ENCODE measurements at regions not wholly inside any gene's neighbourhood (a gene's known extent, or its start where the extent isn't known, plus 50 kb on each side); places are given as distances from the start of the nearest gene placed in this dataset.
"Not testable (repeated sequence)": the region's sequence is repeated elsewhere in the genome, so short reads cannot be mapped to it uniquely, and the experiment has no call there.

DNA sequence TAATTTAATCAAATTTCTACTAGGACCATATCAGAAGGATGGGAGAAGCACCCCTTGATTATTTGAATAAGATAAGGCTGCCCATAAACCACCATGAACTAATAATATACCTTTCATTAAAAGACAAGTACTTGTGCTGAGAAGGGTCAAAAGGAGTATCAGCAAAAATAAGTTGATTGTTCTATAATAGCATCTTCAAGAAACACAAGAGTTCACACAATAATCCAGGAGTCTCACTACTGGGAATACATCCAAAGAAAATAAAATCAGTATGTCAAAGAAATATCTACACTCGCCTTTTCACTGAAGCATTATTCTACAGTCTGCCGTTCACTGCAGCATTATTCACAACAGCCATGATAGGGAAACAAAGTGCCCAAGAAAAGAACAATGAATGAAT, 1310.1 kb upstream of the PCDH9 start:
- Mint-ChIP-seq H3K36me3 (ENCODE audit: low read depth) (no peaks in the 10 kb centered on the region), H3K27ac (no peak overlapping the region), H3K9me3 (peaks cover 1% of the 10 kb centered on the region), H3K4me3 (no peak overlapping the region), H3K27me3 (ENCODE audit: insufficient read depth) (no peaks in the 10 kb centered on the region), H3K4me1 (ENCODE audit: low read depth) (no peaks in the 10 kb centered on the region)
- DNase-seq (ENCODE audit: low spot score), result no peak
- intact Hi-C loops (cut with micrococcal nuclease), result no loop called here

DNA sequence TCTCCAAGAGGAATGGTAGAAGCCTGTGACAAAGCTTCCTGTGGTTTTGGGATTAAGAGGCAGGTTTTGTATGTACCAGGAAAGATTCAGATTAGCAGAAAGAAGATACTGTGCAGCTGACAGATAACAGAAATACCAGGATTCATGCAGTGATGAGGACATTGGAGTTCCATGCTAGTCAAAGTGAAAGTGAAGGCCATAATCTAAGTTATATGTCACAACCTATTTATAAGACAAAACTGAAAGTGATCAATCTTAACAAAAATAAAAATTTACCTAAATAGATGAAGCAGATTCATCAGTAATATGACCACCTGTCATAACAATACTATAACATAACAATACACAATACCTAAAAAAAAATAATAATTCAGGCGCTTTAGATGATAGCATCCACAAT, 1305.2 kb upstream of the PCDH9 start:
- Mint-ChIP-seq H3K27me3 (ENCODE audit: insufficient read depth) (no peaks in the 10 kb centered on the region), H3K36me3 (ENCODE audit: low read depth) (no peaks in the 10 kb centered on the region), H3K27ac (no peak overlapping the region), H3K4me3 (no peak overlapping the region), H3K9me3 (peaks cover 9% of the 10 kb centered on the region), H3K4me1 (ENCODE audit: low read depth) (no peaks in the 10 kb centered on the region)
- DNase-seq (ENCODE audit: low spot score), result no peak
- intact Hi-C loops (cut with micrococcal nuclease), result no loop called here

DNA sequence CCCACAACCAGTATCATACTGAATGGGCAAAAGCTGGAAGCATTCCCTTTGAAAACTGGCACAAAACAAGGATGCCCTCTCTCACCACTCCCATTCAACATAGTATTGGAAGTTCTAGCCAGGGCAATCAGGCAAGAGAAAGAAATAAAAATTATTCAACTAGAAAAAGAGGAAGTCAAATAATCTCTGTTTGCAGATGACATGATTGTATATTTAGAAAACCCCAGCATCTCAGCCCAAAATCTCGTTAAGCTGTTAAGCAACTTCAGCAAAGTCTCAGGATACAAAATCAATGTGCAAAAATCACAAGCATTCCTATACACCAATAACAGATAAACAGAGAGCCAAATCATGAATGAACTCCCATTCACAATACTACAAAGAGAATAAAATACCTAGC, 1297.0 kb upstream of the PCDH9 start:
- H3K4me1 Mint-ChIP-seq (ENCODE audit: low read depth); H3K4me3 Mint-ChIP-seq; H3K27me3 Mint-ChIP-seq (ENCODE audit: insufficient read depth); H3K36me3 Mint-ChIP-seq (ENCODE audit: low read depth); intact Hi-C loops (cut with micrococcal nuclease); H3K27ac Mint-ChIP-seq; DNase-seq (ENCODE audit: low spot score): not testable (repeated sequence)
- peaks cover 37% of the 10 kb centered on the region for H3K9me3 Mint-ChIP-seq

DNA sequence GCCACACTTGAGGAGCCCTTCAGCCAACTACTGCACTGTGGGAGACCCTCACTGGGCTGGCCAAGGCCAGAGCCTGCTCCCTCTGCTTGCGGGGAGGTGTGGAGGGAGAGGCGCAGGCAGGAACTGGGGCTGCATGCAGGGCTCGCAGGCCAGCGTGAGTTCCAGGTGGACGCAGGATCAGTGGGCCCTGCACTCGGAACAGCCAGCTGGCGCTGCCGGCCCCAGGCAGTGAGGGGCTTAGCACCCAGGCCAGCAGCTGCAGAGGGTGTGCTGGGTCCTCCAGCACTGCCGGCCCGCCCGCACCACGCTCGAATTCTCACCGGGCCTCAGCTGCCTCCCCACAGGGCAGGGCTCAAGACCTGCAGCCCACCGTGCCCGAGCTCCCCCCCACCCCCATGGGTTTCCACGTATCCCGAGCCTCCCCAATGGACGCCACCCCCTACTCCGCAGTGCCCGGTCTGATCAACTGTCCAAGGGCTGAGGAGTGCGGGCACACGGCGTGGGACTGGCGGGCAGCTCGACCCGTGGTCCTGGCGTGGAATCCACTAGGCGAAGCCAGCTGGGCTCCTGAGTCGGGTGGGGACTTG, 1293.8 kb upstream of the PCDH9 start:
- Mint-ChIP-seq H3K27me3 (ENCODE audit: insufficient read depth) (no peaks in the 10 kb centered on the region), H3K4me3 (no peak overlapping the region), H3K9me3 (peaks cover 37% of the 10 kb centered on the region), H3K4me1 (ENCODE audit: low read depth) (no peaks in the 10 kb centered on the region), H3K36me3 (ENCODE audit: low read depth) (no peaks in the 10 kb centered on the region), H3K27ac (no peak overlapping the region)
- intact Hi-C loops (cut with micrococcal nuclease), result no loop called here
- DNase-seq (ENCODE audit: low spot score), result no peak

DNA sequence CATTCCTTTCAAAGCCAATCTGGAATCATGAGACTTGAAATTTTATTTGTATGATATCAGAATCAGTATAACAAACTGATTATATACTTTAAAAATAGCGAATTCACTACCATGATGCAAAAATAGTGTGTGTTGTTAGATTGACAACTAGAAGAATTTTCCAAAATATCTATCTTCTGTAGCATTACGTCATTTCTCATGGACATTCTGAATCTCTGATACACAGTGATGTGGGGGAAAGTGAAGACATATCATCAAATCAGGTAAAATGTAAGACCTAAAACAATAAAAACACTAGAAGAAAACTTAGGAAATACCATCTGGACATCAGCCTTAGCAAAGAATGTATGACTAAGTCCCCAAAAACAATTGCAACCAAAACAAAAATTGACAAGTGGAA, 1292.0 kb upstream of the PCDH9 start:
- intact Hi-C loops (cut with micrococcal nuclease), result no loop called here
- Mint-ChIP-seq H3K4me3 (no peak overlapping the region), H3K9me3 (peaks cover 26% of the 10 kb centered on the region), H3K27me3 (ENCODE audit: insufficient read depth) (no peaks in the 10 kb centered on the region), H3K36me3 (ENCODE audit: low read depth) (no peaks in the 10 kb centered on the region), H3K4me1 (ENCODE audit: low read depth) (no peaks in the 10 kb centered on the region), H3K27ac (no peak overlapping the region)
- no peak for DNase-seq (ENCODE audit: low spot score)

DNA sequence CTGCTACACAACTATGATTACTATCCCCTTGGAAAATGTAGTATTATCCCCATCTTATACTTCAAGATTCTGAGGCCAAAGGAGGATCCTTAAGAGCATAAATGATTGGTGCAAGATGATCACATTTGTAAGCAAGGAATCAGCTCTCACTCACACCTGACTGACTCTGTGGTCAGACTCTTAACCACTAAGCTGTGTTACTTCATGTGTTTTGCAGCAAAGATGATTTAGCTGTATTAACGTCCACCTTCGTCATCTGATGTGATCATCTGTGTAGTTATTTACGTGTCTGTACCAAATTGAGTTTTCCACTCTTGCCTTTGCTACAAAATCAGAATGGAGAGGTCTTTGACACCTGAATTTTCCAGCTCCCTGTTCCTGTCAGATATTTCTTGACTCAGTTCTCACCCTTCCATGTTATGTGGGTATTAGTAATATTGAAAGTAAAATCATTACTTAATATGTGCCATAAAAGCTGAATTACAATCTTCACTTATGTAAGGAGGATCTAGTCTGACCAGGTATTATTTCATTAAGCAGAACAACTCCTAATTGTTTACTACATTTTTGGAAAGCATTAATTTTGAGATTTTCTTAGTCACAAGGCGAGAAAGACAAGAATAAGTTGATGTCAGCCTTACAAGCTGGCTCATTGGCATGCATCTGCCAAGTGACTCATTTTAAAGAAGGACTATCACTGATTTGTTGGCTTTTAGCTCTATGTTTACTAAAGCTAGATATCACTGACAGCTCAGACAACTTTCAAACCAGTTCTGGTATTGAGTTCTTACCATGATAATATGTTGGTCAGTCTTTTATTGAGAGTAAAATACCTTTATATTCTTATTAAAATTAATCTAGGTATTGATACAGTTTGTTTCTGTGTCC, 1279.8 kb upstream of the PCDH9 start:
- H3K9me3 Mint-ChIP-seq, result peaks cover 5% of the 10 kb centered on the region

DNA sequence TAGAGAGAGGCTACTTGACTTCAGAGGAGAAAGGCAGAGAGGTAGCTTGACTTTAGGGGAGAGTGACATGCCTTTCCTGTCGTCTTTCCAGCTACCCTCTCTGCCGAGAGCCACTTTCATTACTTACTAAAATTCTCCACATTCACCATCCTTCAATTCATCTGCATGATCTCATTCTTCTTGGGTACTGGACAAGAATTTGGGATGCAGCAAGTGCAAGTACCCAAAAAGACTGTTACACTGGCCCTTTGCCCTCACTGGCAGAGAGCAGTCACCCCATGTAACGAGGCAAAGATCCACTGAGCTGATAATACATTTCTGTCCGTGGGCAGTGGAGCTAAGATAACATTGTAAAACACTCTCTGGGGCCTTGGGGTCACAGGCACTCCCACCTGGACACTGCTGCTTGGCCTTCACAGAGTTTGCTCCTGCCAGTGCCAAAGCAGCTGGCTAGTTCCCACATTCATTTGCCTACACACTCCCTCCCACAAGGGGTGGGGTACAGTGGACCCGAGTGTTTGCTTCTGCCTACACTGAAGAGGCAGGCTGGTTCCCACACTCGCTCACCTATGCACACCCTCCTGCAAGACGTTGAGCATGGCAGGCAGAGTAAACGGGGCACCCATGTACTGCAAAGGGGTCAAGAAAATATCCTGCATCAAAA, 1276.9 kb upstream of the PCDH9 start:
- Mint-ChIP-seq H3K4me1 (ENCODE audit: low read depth) (no peaks in the 10 kb centered on the region), H3K27ac (no peak overlapping the region), H3K27me3 (ENCODE audit: insufficient read depth) (no peaks in the 10 kb centered on the region), H3K4me3 (no peak overlapping the region), H3K36me3 (ENCODE audit: low read depth) (no peaks in the 10 kb centered on the region), H3K9me3 (peaks cover 5% of the 10 kb centered on the region)
- no peak for DNase-seq (ENCODE audit: low spot score)
- intact Hi-C loops (cut with micrococcal nuclease), result no loop called here

More for the DNA sequence above, 1279.8 kb upstream of the PCDH9 start:
- H3K27me3 Mint-ChIP-seq (ENCODE audit: insufficient read depth), result no peaks in the 10 kb centered on the region
- no peak for DNase-seq (ENCODE audit: low spot score)
- H3K36me3 Mint-ChIP-seq (ENCODE audit: low read depth), result no peaks in the 10 kb centered on the region
- H3K4me1 Mint-ChIP-seq (ENCODE audit: low read depth), result no peaks in the 10 kb centered on the region
- H3K4me3 Mint-ChIP-seq, result no peak overlapping the region
- intact Hi-C loops (cut with micrococcal nuclease), result no loop called here
- H3K27ac Mint-ChIP-seq, result no peak overlapping the region

DNA sequence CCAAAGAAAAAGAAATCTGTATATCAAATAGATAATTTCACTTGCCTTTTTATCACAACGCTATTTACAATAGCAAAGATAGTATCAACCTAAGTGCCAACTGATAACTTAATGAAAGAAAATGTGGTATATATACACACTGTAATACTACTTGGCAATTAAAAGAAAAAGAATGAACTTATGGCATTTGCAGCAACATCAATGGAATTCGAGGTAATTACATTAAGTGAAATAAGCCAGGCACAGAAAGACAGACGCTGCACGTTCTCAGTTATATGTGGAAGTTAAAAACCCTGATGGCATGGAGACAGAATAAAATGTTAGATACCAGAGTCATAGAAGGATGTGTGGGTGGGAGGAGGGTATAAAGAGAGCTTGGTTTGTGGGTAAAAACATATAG, 1260.5 kb upstream of the PCDH9 start:
- no peaks in the 10 kb centered on the region for H3K36me3 Mint-ChIP-seq (ENCODE audit: low read depth)
- no peak for DNase-seq (ENCODE audit: low spot score)
- H3K4me3 Mint-ChIP-seq, result no peak overlapping the region
- peaks cover 15% of the 10 kb centered on the region for H3K9me3 Mint-ChIP-seq
- no peaks in the 10 kb centered on the region for H3K4me1 Mint-ChIP-seq (ENCODE audit: low read depth)
- H3K27me3 Mint-ChIP-seq (ENCODE audit: insufficient read depth), result no peaks in the 10 kb centered on the region
- no peak overlapping the region for H3K27ac Mint-ChIP-seq
- intact Hi-C loops (cut with micrococcal nuclease), result no loop called here

DNA sequence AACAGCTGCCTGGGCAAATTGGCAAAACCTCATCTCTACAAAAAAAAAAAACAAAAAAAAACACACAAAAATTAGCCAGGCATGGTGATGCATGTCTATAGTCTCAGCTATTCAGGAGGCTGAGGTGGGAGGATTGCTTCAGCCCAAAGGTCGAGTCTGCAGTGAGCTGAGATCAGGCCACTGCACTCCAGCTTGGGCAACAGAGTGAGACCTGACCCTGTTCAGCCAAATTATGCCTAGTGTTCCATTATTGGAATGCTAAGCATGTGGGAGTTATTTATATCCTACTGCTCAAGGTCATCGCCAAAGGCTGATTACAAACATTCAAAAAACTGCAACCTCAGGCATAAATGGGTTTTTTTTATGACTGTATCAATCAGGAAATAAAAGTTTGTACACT, 1251.0 kb upstream of the PCDH9 start:
- Mint-ChIP-seq H3K36me3 (ENCODE audit: low read depth) (no peaks in the 10 kb centered on the region), H3K27me3 (ENCODE audit: insufficient read depth) (no peaks in the 10 kb centered on the region), H3K4me1 (ENCODE audit: low read depth) (no peaks in the 10 kb centered on the region), H3K9me3 (peaks cover 12% of the 10 kb centered on the region), H3K4me3 (no peak overlapping the region), H3K27ac (no peak overlapping the region)
- no peak for DNase-seq (ENCODE audit: low spot score)
- intact Hi-C loops (cut with micrococcal nuclease), result no loop called here

DNA sequence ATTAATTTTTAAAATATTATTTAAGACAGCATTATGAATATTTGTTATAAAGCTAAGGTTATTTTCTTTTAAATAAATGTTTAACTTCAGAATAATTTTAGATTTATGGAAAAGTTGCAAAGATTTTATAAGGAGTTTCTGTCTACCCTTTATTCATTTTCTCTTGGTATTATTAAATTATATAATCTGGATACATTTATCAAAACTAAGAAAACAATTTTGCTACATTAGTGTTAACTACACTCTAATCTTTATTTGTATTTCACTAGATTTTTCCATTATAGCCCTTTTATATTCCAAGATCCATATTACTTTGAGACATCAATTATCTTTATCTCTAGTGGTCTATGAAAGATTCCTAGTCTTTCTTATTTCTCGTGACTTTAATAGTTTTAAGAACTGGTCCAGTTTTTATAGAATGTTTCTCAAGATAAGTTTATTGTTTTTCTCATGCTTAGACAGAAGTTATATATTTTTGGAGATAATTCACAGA, 1243.7 kb upstream of the PCDH9 start:
- H3K9me3 Mint-ChIP-seq, result peaks cover 3% of the 10 kb centered on the region
- intact Hi-C loops (cut with micrococcal nuclease), result no loop called here
- H3K27ac Mint-ChIP-seq, result no peak overlapping the region
- H3K4me3 Mint-ChIP-seq, result no peak overlapping the region
- DNase-seq (ENCODE audit: low spot score), result no peak
- H3K4me1 Mint-ChIP-seq (ENCODE audit: low read depth), result no peaks in the 10 kb centered on the region
- H3K36me3 Mint-ChIP-seq (ENCODE audit: low read depth), result no peaks in the 10 kb centered on the region
- no peaks in the 10 kb centered on the region for H3K27me3 Mint-ChIP-seq (ENCODE audit: insufficient read depth)

DNA sequence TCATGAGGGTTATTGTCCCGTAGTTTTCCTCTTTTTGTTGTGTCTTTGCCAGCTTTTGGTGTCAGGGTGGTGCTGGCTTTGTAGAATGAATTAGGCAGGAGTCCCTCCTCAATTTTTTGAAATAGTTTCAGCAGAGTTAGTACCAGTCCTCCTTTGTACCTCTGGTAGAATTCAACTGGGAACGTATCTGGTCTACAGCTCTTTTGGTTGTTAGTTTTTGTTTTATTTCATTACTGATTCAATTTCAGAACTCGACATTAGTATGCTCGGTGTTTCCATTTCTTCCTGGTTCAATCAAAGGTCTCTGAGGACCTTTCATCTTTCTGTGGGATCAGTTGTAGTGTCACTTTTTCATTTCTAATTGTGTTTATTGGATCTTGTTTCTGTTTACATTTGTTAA, 1237.0 kb upstream of the PCDH9 start:
- Mint-ChIP-seq H3K27me3 (ENCODE audit: insufficient read depth) (no peaks in the 10 kb centered on the region), H3K27ac (no peak overlapping the region), H3K4me1 (ENCODE audit: low read depth) (no peaks in the 10 kb centered on the region), H3K4me3 (no peak overlapping the region), H3K9me3 (peaks cover 16% of the 10 kb centered on the region), H3K36me3 (ENCODE audit: low read depth) (no peaks in the 10 kb centered on the region)
- DNase-seq (ENCODE audit: low spot score), result no peak
- intact Hi-C loops (cut with micrococcal nuclease), result no loop called here

DNA sequence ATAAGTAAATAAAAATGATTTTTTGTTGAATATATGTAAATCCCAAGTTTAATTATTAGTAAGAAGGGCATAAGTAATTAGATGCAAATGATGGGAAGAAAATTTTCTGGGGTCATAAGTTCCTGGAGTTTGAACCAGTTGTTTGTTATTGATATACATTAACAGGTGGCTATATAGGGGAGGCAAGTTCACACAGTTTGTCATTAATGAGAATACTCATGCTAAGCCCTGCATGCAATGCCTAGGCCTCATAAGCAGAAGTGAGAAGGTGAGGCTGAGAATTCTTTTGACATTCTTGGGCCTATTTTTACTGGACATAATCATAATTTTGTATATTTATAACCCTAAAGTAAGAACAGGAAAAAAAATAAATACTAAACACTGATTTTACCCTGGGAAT, 1210.7 kb upstream of the PCDH9 start:
- Mint-ChIP-seq H3K4me1 (ENCODE audit: low read depth) (no peaks in the 10 kb centered on the region), H3K36me3 (ENCODE audit: low read depth) (no peaks in the 10 kb centered on the region), H3K27me3 (ENCODE audit: insufficient read depth) (no peaks in the 10 kb centered on the region), H3K27ac (no peak overlapping the region), H3K9me3 (peaks cover 8% of the 10 kb centered on the region), H3K4me3 (no peak overlapping the region)
- intact Hi-C loops (cut with micrococcal nuclease), result no loop called here
- DNase-seq (ENCODE audit: low spot score), result no peak

DNA sequence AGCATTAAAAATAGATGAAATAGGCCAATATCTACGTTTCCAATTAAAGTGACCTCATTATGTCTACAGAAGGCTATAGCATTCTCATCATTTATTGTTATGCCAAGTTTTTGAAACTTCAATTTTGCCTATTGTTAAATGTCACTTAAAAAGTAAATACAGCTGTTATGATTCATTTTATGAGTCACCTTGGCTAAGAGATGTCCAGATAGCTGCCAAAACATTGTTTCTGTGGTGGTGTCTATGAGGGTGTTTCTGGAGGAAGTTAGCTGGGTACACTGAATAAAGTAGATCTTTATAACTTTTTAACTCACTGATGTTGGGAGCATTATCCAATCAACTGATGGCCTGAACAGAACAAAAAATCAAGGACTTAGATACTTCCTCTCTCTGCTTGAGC, 1209.7 kb upstream of the PCDH9 start:
- no peaks in the 10 kb centered on the region for H3K4me1 Mint-ChIP-seq (ENCODE audit: low read depth)
- intact Hi-C loops (cut with micrococcal nuclease), result no loop called here
- no peak for DNase-seq (ENCODE audit: low spot score)

More for the DNA sequence above, 1209.7 kb upstream of the PCDH9 start:
- H3K4me3 Mint-ChIP-seq, result no peak overlapping the region
- H3K9me3 Mint-ChIP-seq, result peaks cover 2% of the 10 kb centered on the region
- H3K27ac Mint-ChIP-seq, result no peak overlapping the region
- H3K36me3 Mint-ChIP-seq (ENCODE audit: low read depth), result no peaks in the 10 kb centered on the region
- H3K27me3 Mint-ChIP-seq (ENCODE audit: insufficient read depth), result no peaks in the 10 kb centered on the region

Data from activated T-helper 1 cell treated with anti-CD3 and anti-CD28 coated beads, Interleukin-12 subunit alpha, Interleukin-12 subunit beta, Interleukin-2, Interleukin-4 antibody, amounts not matched to agents 30 ng/mL and 10 ng/mL and 1 ng/mL, durations not matched to agents 14 hours and 24 hours and 36 hours (primary cell).